ENCODE measurements at regions not wholly inside any gene's neighbourhood (a gene's known extent, or its start where the extent isn't known, plus 50 kb on each side); places are given as distances from the start of the nearest gene placed in this dataset.

DNA sequence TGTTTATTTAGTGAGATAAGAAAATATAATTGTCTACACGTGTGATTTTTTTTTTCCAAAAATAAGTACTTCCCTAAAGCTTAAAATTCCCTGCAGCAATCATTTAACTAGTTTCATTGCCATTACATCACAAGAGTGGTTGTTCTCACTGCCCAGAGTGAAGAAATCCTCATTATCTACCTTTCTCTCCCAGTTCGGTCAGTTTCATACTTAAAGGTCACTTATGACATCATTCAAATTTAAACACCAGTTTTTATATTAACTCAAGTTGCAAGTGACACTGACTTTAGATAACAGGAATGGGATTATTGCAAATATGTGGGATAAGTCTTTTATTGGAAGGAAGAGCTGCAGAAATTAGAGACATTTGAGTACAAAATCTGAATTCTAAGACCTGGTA is 1699.8 kb upstream of the IGFBP7 start:
- Histone ChIP-seq H3K4me1 (no peaks in the 10 kb centered on the region), H3K9me3 (no peaks in the 10 kb centered on the region), H3K27ac (no peak overlapping the region), H3K27me3 (no peaks in the 10 kb centered on the region), H3K4me3 (no peak overlapping the region), H3K36me3 (no peaks in the 10 kb centered on the region)
- TF ChIP-seq, protein P1, sequence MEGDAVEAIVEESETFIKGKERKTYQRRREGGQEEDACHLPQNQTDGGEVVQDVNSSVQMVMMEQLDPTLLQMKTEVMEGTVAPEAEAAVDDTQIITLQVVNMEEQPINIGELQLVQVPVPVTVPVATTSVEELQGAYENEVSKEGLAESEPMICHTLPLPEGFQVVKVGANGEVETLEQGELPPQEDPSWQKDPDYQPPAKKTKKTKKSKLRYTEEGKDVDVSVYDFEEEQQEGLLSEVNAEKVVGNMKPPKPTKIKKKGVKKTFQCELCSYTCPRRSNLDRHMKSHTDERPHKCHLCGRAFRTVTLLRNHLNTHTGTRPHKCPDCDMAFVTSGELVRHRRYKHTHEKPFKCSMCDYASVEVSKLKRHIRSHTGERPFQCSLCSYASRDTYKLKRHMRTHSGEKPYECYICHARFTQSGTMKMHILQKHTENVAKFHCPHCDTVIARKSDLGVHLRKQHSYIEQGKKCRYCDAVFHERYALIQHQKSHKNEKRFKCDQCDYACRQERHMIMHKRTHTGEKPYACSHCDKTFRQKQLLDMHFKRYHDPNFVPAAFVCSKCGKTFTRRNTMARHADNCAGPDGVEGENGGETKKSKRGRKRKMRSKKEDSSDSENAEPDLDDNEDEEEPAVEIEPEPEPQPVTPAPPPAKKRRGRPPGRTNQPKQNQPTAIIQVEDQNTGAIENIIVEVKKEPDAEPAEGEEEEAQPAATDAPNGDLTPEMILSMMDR (IDR thresholded peaks at IDR 0.05): no peak
- DNase-seq (no peak), ATAC-seq (no peak)
- intact Hi-C loops (cut with DNase I): no loop called here

DNA sequence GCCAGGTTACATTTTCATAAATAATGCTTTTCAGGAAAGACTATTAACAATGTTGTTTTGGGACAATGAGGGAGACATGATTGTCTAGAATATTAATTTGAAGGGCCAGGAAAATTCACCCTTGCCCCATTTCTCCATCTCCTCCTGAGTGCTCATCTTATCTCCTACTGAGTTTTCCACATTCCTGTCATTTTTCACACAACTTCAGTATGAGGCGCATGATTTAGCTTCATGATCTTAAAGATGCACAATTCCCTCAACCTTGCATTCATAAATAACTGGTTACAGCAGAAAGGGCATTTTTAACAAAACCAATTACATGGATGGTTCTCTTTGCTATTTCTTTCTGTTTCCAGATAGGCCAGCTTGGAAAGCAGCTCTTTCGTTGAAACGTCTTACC is 1699.2 kb upstream of the IGFBP7 start:
- no peaks in the 10 kb centered on the region for H3K36me3 ChIP-seq
- TF ChIP-seq, protein P1 (IDR thresholded peaks at IDR 0.05): no peak
- DNase-seq: no peak
- no peak for ATAC-seq
- H3K9me3 ChIP-seq: no peaks in the 10 kb centered on the region
- H3K4me1 ChIP-seq: no peaks in the 10 kb centered on the region
- H3K27ac ChIP-seq: no peak overlapping the region
- intact Hi-C loops (cut with DNase I): no loop called here
- H3K4me3 ChIP-seq: no peak overlapping the region
- no peaks in the 10 kb centered on the region for H3K27me3 ChIP-seq

DNA sequence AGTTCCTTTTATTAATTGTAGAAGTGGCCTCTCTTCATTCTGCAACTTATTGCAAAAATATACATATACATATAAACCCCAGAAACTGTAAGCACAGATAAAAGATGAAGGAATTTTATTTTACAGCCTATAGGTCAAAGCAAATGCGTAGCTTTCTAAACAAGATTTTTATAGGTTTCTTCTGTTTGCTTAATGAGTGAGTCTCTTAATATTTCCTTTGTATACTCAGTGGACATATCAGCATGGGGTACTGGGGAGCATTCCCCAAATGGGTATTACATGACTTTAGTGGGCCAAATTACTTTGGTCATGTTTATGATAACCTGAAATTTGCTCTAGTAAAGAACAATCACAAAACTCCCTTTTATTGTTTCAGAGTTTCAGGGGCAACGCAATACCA is 1698.6 kb upstream of the IGFBP7 start:
- Histone ChIP-seq H3K9me3 (no peaks in the 10 kb centered on the region), H3K4me1 (no peaks in the 10 kb centered on the region), H3K27me3 (no peaks in the 10 kb centered on the region), H3K36me3 (no peaks in the 10 kb centered on the region), H3K27ac (no peak overlapping the region), H3K4me3 (no peak overlapping the region)
- intact Hi-C loops (cut with DNase I): no loop called here
- TF ChIP-seq, protein P1 (IDR thresholded peaks at IDR 0.05): no peak
- ATAC-seq (no peak), DNase-seq (no peak)

DNA sequence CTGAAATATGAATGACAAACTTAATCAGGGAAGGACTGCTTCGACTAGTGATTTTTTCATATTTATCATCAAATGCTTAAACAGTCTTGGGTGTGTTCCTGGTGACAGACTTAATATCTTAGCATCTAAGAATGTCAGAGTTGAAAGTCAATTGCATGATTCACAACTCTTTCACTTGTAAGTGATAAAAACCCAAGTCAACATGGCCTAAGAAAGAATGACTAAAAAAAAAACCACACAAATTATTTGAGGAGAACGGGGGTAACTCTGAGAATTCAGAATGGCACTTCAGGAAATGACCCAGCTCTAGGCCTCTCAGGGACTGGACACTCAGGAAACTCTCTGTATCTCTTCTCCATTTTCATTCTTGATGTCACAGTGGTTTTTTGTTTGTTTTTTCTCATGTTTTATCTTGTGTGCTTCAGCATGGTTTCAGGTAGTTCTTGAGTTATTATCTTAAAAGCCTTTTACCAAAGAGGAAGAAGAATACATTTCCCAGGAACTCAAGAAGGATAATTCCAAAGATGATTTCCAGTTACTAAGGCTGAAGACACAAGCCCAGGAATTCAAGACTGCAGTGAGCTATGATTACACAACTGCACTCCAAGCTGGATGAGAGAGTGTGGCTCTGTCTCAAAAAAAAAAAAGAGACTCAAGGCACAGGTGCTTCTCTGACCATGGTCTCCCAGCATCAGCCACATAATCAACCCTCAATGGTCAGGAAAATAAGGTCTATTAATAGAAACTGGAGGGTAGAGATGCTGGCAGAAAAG is 1697.8 kb upstream of the IGFBP7 start:
- Histone ChIP-seq H3K27ac (no peak overlapping the region), H3K4me1 (no peaks in the 10 kb centered on the region), H3K9me3 (no peaks in the 10 kb centered on the region), H3K27me3 (no peaks in the 10 kb centered on the region), H3K36me3 (no peaks in the 10 kb centered on the region), H3K4me3 (no peak overlapping the region)
- TF ChIP-seq, protein P1 (IDR thresholded peaks at IDR 0.05): no peak
- intact Hi-C loops (cut with DNase I): no loop called here
- DNase-seq (no peak), ATAC-seq (no peak)

DNA sequence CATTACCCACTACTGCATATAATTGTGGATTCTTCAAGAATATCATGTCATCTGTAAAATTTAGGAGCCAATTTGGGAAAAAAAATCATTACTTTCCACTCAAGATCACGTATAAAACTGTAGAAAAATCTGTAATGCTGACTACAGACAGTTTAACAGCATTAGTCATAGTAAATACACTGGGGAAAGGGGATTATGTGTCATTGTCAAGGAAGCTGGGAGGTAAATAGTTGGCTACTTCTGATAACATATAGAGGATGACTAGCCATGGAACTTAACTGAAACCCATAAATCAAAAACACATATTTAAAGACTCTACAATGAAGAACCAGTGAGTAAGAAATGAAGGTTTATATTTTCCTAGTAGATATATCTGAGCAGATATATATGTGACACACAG is 1666.4 kb upstream of the IGFBP7 start:
- H3K4me3 ChIP-seq: no peak overlapping the region
- H3K36me3 ChIP-seq: no peaks in the 10 kb centered on the region
- ATAC-seq: no peak
- no peak for DNase-seq
- TF ChIP-seq, protein P1 (IDR thresholded peaks at IDR 0.05): no peak
- intact Hi-C loops (cut with DNase I): no loop called here
- no peaks in the 10 kb centered on the region for H3K9me3 ChIP-seq
- H3K27ac ChIP-seq: no peak overlapping the region
- no peaks in the 10 kb centered on the region for H3K27me3 ChIP-seq
- H3K4me1 ChIP-seq: no peaks in the 10 kb centered on the region

All from left lung (tissue), 4 donors.